Gastroesophageal sphincter (tissue), 4 donors: ENCODE measurements at regions not wholly inside any gene's neighbourhood (a gene's known extent, or its start where the extent isn't known, plus 50 kb on each side); places are given as distances from the start of the nearest gene placed in this dataset.

Source experiments
- ATAC-seq: fragments of 150-250 bp; one replicate; pipeline ENCODE4 v1.9.1; 2016; ENCODE audit warnings: mild to moderate bottlenecking, moderate library complexity
- H3K27ac ChIP-seq, 4 donors: fragments of 200-600 bp; sonication (generic) in 3 of 4; 1 replicate in 3 of 4; 2 replicates in 1 of 4; pipeline ENCODE4 v1.5.1; 2016 to 2019
- H3K27me3 ChIP-seq: fragments of 200-600 bp; sonication (generic); one replicate; pipeline ENCODE4 v1.5.1; 2019
- H3K36me3 ChIP-seq, 2 donors: fragments of 200-600 bp; sonication (generic); one replicate each; pipeline ENCODE4 v1.5.1; 2019; ENCODE audit warnings: control low read depth in 1 of 2
- H3K4me1 ChIP-seq, 3 donors: fragments of 200-600 bp; sonication (generic); 1 replicate in 2 of 3; 2 replicates in 1 of 3; pipeline ENCODE4 v1.5.1; 2016 to 2019; ENCODE audit warnings: control low read depth in 2 of 3
- H3K4me3 ChIP-seq, 2 donors: fragments of 200-600 bp; sonication (generic); one replicate each; pipeline ENCODE4 v1.5.1; 2019; ENCODE audit warnings: mild to moderate bottlenecking in 1 of 2, moderate library complexity in 1 of 2
- H3K9me3 ChIP-seq, 3 donors: fragments of 200-600 bp; sonication (generic); one replicate each; pipeline ENCODE4 v1.5.1; 2017 to 2019; ENCODE audit warnings: control low read depth in 2 of 3
- EP300 ChIP-seq: sonication (generic); formaldehyde crosslinking; IDR thresholded peaks from one replicate; pipeline ENCODE4 v1.6.1; 2017; ENCODE audit warnings: antibody characterized with exemption, mild to moderate bottlenecking
- POLR2A ChIP-seq, 2 donors: fragments of 450-650 bp; IDR thresholded peaks; one replicate each; pipeline ENCODE4 v1.6.1; 2017; ENCODE audit warnings: antibody characterized with exemption in 2 of 2, mild to moderate bottlenecking in 2 of 2, moderate library complexity in 1 of 2
- POLR2AphosphoS5 ChIP-seq: sonication (generic); formaldehyde crosslinking; IDR thresholded peaks from one replicate; pipeline ENCODE4 v1.6.1; 2017; ENCODE audit warnings: antibody characterized with exemption
- WGBS, 2 donors: methylation state at CpG; one replicate each; pipeline ENCODE4 v1.1.5; 2018; ENCODE audit warnings: low coverage in 1 of 2; 5-methylcytosine and 5-hydroxymethylcytosine counted together
- TF ChIP-seq, protein P1 (sequence below), 4 experiments: fragments of 200-600 bp in 2 of 4; fragments of 450-650 bp in 2 of 4; sonication (generic) in 1 of 4; IDR thresholded peaks; one replicate each; pipeline ENCODE4 v1.5.1; 2017 to 2019; ENCODE audit warnings: antibody characterized with exemption in 4 of 4, mild to moderate bottlenecking in 2 of 4, moderate library complexity in 2 of 4

DNA sequence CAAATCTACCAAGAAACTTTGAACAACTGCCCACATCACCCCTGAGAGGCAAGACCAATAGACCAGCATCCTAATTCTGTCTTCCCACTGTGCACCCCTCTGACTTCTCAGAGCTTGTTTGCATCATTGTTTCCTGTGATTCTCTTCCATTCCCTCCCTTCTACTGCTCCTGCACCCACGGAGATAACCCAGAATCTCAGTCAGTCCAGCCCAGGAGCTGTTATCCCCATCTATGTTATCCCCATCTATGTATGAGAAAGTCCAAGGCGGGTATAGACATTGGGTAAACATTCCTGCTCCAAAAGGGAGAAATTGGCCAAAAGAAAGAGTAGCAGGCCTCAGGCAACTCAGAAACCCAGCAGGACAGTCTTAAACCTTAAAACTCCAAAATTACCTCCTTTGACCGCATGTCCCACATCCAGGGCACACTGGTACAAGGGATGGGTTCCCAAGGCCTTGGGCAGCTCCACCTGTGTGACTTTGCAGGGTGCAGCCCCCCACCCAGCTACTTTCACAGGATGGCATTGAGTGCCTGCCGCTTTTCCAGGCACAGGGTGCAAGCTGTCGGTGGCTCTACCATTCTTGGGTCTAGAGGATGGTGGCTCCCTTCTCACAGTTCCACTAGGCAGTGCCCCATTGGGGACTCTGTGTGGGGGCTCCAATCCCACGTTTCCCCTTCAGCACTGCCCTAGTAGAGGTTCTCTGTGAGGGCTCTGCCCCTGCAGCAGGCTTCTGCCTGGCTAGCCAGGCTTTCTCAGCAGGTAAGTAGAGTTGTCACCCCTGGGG lies 414.8 kb downstream of the NPHP4 start:
- WGBS, 2 donors: 72 to 86% methylated on average over 1 to 3 of the region's 6 CpGs
- ATAC-seq: no peak
- no peak overlapping the region for H3K4me3 ChIP-seq

DNA sequence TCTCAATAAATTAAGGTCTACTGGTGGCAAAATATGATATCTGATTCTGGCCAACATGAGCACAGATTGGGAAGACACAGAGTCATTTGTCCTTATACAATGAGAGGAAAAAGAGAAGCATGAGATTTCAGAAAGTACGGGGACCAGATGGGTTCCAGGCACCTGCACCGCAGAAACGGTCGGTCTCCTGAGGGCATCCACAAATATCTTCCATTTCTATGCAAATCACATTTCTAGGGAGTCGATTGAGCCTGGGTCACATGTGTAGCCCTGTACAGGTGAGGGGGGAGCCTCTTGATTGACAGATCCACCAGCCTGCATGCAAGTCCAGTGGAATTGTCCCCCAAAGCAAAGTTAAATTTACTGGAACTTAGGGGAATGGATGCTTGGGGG lies 415.6 kb downstream of the NPHP4 start:
- TF ChIP-seq, protein P1, sequence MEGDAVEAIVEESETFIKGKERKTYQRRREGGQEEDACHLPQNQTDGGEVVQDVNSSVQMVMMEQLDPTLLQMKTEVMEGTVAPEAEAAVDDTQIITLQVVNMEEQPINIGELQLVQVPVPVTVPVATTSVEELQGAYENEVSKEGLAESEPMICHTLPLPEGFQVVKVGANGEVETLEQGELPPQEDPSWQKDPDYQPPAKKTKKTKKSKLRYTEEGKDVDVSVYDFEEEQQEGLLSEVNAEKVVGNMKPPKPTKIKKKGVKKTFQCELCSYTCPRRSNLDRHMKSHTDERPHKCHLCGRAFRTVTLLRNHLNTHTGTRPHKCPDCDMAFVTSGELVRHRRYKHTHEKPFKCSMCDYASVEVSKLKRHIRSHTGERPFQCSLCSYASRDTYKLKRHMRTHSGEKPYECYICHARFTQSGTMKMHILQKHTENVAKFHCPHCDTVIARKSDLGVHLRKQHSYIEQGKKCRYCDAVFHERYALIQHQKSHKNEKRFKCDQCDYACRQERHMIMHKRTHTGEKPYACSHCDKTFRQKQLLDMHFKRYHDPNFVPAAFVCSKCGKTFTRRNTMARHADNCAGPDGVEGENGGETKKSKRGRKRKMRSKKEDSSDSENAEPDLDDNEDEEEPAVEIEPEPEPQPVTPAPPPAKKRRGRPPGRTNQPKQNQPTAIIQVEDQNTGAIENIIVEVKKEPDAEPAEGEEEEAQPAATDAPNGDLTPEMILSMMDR (IDR thresholded peaks at IDR 0.05): no peak
- TF ChIP-seq EP300: no peak
- TF ChIP-seq POLR2AphosphoS5: no peak
- TF ChIP-seq POLR2A (IDR thresholded peaks at IDR 0.05): no peak
- Histone ChIP-seq H3K9me3 (peaks cover 0 to under 1% (median 0%) of the 10 kb centered on the region in 3 donors), H3K27ac (no peak overlapping the region), H3K4me1 (no peaks in the 10 kb centered on the region), H3K36me3 (no peaks in the 10 kb centered on the region), H3K4me3 (no peak overlapping the region), H3K27me3 (peaks cover 48% of the 10 kb centered on the region)
- WGBS, 2 donors: 76 to 82% methylated on average over 5 of the region's 5 CpGs
- ATAC-seq: no peak

More for the DNA sequence above, 414.8 kb downstream of the NPHP4 start:
- Histone ChIP-seq H3K9me3 (no peaks in the 10 kb centered on the region), H3K27me3 (peaks cover 55% of the 10 kb centered on the region), H3K4me1 (no peaks in the 10 kb centered on the region), H3K27ac (no peak overlapping the region), H3K36me3 (no peaks in the 10 kb centered on the region)
- no peak for TF ChIP-seq EP300
- no peak for TF ChIP-seq POLR2A (IDR thresholded peaks at IDR 0.05)
- TF ChIP-seq POLR2AphosphoS5: no peak
- TF ChIP-seq, protein P1 (IDR thresholded peaks at IDR 0.05): no peak

DNA sequence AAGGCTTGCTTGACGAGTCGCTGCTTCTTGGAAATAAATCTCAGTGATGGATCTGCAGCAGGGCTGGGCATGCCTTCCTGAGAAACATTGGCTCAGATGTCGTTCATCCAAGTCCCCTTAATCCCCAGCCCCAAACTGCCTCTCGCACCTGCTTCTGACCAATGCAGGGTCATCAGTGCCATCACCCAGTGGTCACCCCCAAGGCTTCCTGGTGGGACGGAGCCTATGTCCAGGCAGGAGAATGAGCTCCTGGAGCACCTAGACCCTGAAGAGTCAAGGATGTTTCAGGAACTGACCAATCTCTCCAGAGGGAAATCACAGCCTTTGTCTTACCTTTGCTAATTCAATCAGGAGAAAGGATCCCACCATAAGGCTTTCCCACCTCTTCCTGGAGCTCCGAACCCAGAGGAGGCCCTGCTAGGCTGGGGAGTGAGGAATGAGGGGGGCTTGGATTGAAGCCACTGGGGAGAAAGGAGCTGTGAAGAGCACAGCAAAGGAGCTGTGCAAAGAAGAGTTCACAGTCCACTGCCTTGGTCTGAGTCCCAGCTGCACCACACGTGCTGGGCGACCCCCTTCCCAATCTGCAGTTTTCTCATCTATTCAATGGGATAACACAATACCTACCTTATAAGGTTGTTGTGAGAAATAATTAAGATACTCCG lies 416.1 kb downstream of the NPHP4 start:
- peaks cover 0 to 5% (median 0%) of the 10 kb centered on the region in 3 donors for H3K9me3 ChIP-seq
- H3K36me3 ChIP-seq: no peaks in the 10 kb centered on the region
- H3K27me3 ChIP-seq: peaks cover 42% of the 10 kb centered on the region
- ATAC-seq: no peak
- no peaks in the 10 kb centered on the region for H3K4me1 ChIP-seq
- H3K4me3 ChIP-seq: no peak overlapping the region
- no peak overlapping the region for H3K27ac ChIP-seq
- WGBS, 2 donors: 50 to 63% methylated on average over 4 to 5 of the region's 9 CpGs
- TF ChIP-seq POLR2AphosphoS5 (no peak), POLR2A (IDR thresholded peaks at IDR 0.05) (no peak), EP300 (no peak)
- TF ChIP-seq, protein P1 (IDR thresholded peaks at IDR 0.05): no peak

DNA sequence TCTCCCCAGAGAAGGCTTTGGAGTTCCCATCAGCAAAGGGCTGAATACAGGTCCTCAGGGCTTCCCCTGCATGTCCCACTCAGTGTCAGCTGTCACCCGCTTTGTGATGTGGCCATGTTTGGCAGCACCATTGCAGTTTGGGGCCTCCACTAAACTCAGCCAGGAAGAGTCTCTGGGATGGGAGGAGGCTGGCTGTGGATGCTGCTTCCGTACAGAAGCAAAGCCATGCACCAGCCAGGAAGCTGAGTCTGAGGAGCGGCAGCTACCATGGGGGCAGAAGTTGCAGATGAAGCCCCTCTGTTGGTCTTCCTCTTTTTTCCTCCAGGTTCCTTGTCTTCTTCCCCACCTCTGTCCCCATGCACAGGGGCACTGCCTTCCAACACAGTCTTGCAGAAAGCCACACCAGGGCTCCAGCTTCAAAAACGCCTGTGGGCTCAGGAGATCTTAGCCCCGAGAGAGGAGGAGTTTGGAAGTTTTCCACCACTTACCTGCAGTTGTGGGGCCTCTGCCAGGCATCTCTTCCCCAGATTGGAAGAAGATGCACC lies 416.8 kb downstream of the NPHP4 start:
- TF ChIP-seq, protein P1 (IDR thresholded peaks at IDR 0.05): no peak
- TF ChIP-seq POLR2A (IDR thresholded peaks at IDR 0.05) (no peak), POLR2AphosphoS5 (no peak), EP300 (no peak)
- Histone ChIP-seq H3K4me3 (no peak overlapping the region), H3K27ac (no peak overlapping the region), H3K9me3 (peaks cover 0 to 11% (median 0%) of the 10 kb centered on the region in 3 donors), H3K36me3 (no peaks in the 10 kb centered on the region), H3K27me3 (peaks cover 40% of the 10 kb centered on the region), H3K4me1 (no peaks in the 10 kb centered on the region)
- no peak for ATAC-seq
- WGBS, 2 donors: 29 to 69% methylated on average over 2 of the region's 5 CpGs
